Colonic mucosa (tissue), 4 donors: ENCODE measurements at regions not wholly inside any gene's neighbourhood (a gene's known extent, or its start where the extent isn't known, plus 50 kb on each side); places are given as distances from the start of the nearest gene placed in this dataset.

ENCODE experiments used
- DNase-seq: peaks from one replicate; pipeline ENCODE4 v3.0.0-alpha.2; 2020
- H3K27ac ChIP-seq: fragments of 200-600 bp; one replicate; pipeline ENCODE4 v1.8.0; 2021
- H3K27me3 ChIP-seq: fragments of 200-600 bp; one replicate; pipeline ENCODE4 v1.8.0; 2021
- H3K36me3 ChIP-seq: fragments of 200-600 bp; one replicate; pipeline ENCODE4 v1.8.0; 2021
- H3K4me1 ChIP-seq: fragments of 200-600 bp; one replicate; pipeline ENCODE4 v1.8.0; 2021; ENCODE audit warnings: mild to moderate bottlenecking
- H3K4me3 ChIP-seq: fragments of 200-600 bp; one replicate; pipeline ENCODE4 v1.8.0; 2021
- H3K9ac ChIP-seq, 2 donors: one replicate each; pipeline ENCODE4 v1.7.0; 2013; ENCODE audit warnings: control low read depth in 2 of 2, low read depth in 2 of 2, low read length in 2 of 2
- H3K9me3 ChIP-seq: fragments of 200-600 bp; one replicate; pipeline ENCODE4 v1.8.0; 2021
- intact Hi-C: fragments of 100-400 bp; cut with DNase I; formaldehyde crosslinking; loops from one replicate; pipeline ENCODE4 v1.14.1; 2022
- TF ChIP-seq, protein P1 (sequence below): fragments of 200-600 bp; IDR thresholded peaks from one replicate; pipeline ENCODE4 v1.8.0; 2022; ENCODE audit warnings: antibody characterized with exemption, mild to moderate bottlenecking
- donor health status: healthy.
- donor health status: DM: no; HTN: no; CAD: no.
- donor health status: DM: no; HTN: no; CAD: no.

GRCh38 chr1:58358346-58358745 is 188.2 kb downstream of the OMA1 start:
- Histone ChIP-seq H3K9ac (no peak overlapping the region), H3K36me3 (no peaks in the 10 kb centered on the region), H3K4me1 (no peaks in the 10 kb centered on the region), H3K4me3 (no peak overlapping the region), H3K27ac (no peak overlapping the region), H3K27me3 (no peaks in the 10 kb centered on the region), H3K9me3 (no peaks in the 10 kb centered on the region)
- no peak for DNase-seq
- TF ChIP-seq, protein P1, sequence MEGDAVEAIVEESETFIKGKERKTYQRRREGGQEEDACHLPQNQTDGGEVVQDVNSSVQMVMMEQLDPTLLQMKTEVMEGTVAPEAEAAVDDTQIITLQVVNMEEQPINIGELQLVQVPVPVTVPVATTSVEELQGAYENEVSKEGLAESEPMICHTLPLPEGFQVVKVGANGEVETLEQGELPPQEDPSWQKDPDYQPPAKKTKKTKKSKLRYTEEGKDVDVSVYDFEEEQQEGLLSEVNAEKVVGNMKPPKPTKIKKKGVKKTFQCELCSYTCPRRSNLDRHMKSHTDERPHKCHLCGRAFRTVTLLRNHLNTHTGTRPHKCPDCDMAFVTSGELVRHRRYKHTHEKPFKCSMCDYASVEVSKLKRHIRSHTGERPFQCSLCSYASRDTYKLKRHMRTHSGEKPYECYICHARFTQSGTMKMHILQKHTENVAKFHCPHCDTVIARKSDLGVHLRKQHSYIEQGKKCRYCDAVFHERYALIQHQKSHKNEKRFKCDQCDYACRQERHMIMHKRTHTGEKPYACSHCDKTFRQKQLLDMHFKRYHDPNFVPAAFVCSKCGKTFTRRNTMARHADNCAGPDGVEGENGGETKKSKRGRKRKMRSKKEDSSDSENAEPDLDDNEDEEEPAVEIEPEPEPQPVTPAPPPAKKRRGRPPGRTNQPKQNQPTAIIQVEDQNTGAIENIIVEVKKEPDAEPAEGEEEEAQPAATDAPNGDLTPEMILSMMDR = no peak
- intact Hi-C loops = no loop called here

DNA sequence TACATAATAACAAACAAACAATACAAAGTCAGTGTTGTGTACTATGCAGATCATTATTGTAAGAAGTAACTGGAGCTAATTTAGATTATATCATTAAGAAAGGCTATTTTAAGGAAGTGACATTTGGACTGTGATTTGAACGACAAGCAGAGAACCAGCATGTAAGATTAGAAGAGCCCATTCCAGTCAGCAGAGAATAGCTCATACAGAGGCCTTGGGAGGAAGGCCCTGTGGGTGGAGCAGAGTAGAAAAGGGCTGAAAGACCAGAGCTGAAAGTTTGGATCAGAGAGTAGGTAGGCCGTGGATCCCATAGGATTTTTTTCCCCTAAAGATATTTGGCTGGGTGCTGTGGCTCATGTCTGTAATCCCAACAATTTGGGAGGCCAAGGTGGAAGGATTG is 190.1 kb downstream of the OMA1 start:
- no peaks in the 10 kb centered on the region for H3K4me1 ChIP-seq
- intact Hi-C loops = no loop called here
- H3K27me3 ChIP-seq = no peaks in the 10 kb centered on the region
- no peak overlapping the region for H3K4me3 ChIP-seq
- no peak overlapping the region for H3K27ac ChIP-seq
- no peaks in the 10 kb centered on the region for H3K36me3 ChIP-seq
- no peaks in the 10 kb centered on the region for H3K9me3 ChIP-seq
- no peak overlapping the region for H3K9ac ChIP-seq
- TF ChIP-seq, protein P1 = no peak
- no peak for DNase-seq

DNA sequence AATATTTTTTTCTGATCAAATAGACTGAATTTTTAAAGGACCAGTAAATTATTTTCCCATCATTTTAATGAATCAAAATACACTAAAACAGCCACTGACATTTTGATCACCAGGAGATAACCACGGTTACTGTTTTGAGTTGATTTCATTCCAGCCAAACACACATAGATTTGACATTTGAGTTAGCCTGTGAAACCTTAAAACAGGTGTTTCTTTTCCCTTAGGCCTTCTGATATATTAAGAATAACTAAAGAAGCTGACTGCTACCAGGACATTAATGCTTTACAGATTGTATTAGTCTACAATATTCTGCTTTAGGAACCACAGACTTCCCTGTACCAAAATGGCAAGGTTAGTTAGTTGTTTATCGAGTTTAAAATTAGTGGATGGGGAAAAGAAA is 193.4 kb downstream of the OMA1 start:
- Histone ChIP-seq H3K4me3 (no peak overlapping the region), H3K27me3 (no peaks in the 10 kb centered on the region), H3K4me1 (no peaks in the 10 kb centered on the region), H3K9ac (no peak overlapping the region), H3K9me3 (no peaks in the 10 kb centered on the region), H3K27ac (no peak overlapping the region), H3K36me3 (no peaks in the 10 kb centered on the region)
- TF ChIP-seq, protein P1 = no peak
- no peak for DNase-seq
- intact Hi-C loops = no loop called here

DNA sequence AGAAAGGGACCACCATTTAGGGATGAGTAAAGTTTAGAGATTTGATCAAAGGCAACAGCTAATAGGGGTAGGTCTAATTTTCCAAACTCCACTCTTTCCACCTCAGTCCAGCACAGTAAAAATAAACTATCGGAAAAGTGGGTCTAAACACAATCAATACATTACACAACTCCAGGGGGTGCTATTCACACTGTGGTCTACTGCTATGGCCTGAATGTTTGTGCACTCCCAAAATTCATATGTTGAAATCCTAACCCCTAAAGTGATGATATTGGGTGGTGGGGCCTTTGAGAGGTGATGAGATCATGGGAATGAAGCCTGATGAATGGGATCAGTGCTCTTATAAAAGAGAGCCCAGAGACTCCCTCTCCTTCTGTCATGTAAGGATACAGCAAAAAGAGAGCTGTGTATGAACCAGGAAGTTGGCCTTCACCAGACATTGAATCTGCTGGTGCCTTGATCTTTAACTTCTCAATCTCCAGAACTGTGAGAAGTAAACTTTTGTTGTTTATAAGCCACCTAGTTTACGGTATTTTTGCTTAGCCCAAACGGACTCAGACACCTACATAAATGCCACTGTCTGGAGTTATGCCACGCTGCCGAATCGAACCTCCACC is 193.9 kb downstream of the OMA1 start:
- TF ChIP-seq, protein P1 = no peak
- intact Hi-C loops = no loop called here
- Histone ChIP-seq H3K27ac (no peak overlapping the region), H3K4me3 (no peak overlapping the region), H3K4me1 (no peaks in the 10 kb centered on the region), H3K27me3 (no peaks in the 10 kb centered on the region), H3K36me3 (no peaks in the 10 kb centered on the region), H3K9ac (no peak overlapping the region), H3K9me3 (no peaks in the 10 kb centered on the region)
- DNase-seq = no peak

DNA sequence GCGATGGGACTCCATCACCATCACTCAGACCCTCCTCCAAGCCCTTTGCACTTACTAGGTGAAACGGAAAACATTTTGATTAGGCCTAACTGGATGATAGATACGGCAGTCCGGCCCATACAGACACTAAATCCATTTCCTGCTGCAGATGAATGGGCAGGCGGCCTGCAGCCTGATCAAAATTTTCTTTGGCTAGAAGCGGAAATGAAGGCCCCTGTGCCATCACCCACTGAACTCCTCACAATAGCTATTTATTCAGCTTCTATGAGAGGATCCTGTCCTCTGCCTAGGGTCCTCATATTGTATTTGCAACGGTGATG is 200.5 kb downstream of the OMA1 start:
- DNase-seq = no peak
- intact Hi-C loops = no loop called here
- no peak overlapping the region for H3K27ac ChIP-seq
- H3K4me1 ChIP-seq = no peaks in the 10 kb centered on the region
- H3K36me3 ChIP-seq = no peaks in the 10 kb centered on the region
- H3K9me3 ChIP-seq = no peaks in the 10 kb centered on the region
- no peaks in the 10 kb centered on the region for H3K27me3 ChIP-seq
- H3K4me3 ChIP-seq = no peak overlapping the region
- TF ChIP-seq, protein P1 = no peak
- H3K9ac ChIP-seq = no peak overlapping the region
